Activated CD8-positive, alpha-beta memory T cell treated with anti-CD3 and anti-CD28 coated beads, Interleukin-2, amount 50 U/mL, for 48 hours (primary cell): ENCODE measurements at regions not wholly inside any gene's neighbourhood (a gene's known extent, or its start where the extent isn't known, plus 50 kb on each side); places are given as distances from the start of the nearest gene placed in this dataset.

Experiments used
- DNase-seq: peaks from one replicate; pipeline ENCODE4 v3.0.0-alpha.2; 2020

DNA sequence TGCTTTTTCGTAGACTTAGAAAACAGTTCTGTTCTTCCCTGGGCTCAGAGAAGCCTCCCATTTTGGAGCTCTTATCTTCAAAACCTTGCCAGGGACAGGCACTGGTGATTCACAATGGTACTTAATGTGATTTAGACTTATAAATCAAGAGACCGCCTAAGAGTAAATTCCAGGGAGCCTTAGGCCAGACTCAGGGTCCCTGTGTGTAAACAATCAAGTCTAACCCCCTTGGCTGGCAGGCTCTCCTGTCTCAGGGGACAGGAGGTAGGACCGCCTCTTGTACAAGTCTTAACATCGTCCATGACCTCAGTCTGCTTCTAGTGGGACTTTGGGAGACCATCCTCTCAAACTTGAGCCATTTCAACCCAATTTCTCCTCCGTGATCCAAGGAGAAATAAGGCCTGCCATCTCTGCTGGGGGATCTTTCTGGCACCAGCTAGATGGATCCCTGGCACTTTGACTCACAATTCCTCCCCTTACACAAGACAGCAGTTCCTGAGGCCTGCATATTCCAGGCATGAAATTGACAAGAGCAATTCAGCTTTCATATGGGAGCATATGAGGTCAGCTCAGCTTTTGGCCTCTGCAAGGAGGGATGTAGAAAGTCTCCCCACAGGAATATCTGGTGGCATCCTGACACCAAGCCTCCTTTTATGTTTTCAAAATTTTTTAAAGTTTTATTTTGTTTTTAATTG lies 487.0 kb downstream of the TNS1 start:
- DNase-seq: no peak

DNA sequence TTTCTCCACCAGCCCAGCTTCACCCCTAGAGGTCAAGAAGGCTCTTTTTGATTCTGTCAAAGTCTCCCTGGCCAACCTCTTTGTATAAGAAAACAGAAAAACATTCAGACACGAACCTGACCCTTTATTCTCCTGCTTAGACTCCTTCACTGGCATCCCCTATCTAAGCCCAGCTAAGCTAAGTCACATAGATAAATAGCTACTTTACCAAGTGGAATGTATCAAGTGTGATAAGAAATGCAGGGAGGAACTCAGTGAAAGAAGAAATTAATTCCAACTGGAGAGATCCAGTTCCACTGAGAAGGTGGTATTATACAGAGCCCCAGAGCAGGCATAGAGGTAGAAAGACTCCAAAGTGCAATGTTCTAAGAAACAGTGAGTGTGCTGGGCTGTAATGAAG lies 489.5 kb downstream of the TNS1 start:
- DNase-seq: no peak

DNA sequence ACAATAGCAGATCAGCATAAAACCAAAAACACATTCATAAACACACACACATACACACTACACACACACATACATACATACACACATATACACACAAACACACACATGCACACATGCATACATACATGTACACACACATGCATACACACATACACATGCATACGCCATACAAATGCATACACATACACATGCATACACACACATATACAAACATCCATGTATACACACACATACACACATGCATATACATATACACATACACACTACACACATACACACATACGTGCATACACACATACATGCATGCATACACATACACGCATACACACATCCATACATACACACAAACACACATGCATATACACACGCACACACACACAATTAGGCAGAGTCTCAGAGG lies 490.1 kb downstream of the TNS1 start:
- DNase-seq: no peak

DNA sequence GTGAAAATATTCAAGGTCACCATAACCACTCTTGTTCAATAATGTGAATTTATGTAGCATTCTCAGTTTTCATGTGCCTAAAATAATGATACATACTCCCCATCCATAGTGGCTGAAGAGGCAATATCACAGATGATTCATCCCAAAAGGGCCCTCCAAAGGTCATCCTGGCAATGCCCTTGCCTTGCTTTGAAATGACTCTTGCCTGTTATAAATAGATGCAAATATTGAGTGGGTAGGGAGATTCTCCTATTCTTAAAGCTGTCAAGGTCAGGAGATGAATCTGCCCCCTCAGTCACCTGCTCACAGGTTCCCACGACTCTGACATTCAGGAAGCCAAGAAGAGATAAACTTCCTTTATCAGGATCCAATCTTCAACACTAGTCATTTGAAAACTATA lies 490.5 kb downstream of the TNS1 start:
- DNase-seq: no peak

DNA sequence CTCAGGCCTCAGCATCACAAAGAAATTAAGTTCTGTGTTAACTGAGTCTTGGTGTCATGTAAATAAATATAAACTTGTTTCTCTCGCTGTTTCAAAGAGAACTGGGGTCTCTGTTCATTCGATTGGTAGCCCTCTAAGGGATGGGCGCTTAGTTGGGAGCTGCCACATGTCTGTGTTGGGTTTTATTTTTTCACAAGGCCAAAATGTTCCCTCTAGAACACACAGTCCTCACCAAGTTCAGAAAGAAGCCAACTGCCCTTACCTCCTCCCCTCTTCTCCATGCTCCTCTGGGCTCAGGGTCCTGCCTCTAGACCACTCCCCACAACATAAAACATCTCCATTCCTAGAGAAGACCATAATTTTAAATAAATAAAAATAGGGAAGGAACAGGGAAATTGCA lies 490.9 kb downstream of the TNS1 start:
- no peak for DNase-seq

DNA sequence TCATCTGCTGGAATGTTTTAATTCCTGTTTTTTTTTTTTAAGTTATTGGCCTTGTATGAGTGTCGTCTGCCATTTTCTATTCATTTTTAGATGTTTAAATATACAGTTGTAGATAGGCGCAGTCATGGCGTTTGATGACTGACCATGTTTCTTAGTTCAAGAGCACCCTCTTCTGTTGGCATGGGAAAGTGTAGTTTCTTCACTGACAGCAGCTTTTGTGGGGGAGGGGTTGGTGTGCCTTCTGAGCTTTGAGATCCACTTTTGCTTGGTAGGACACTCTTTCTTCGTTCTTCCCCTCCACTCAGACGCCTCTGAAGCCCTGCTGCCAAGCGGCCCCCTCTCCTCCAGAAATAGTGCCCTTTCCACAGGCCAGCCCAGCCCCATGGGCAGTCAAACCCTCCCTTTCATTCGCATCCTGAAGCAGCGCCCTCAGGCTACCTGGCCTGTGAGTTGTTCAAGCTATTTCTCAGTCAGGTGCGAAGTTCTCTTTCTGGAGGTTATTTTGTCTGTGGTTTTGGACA lies 492.0 kb downstream of the TNS1 start:
- peak; percentile 54 for DNase-seq

DNA sequence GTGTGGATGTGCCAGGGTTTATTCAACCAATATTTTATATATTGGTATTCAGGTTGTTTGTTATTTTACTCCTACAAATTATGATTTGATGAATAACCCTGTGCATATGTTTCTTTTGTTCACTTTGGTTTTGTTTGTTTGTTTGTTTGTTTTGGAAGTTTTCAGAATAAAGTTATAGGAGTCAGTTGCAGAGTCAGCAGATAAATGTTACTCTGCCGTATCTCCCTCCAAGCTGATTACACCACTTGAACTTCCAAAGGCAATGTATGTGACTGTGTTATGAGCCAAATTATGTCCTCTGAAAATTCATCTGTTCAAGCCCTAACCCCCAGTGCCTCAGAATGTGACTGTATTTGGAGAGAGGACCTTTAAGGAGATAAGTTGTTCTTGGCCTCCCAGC lies 497.5 kb downstream of the TNS1 start:
- no peak for DNase-seq

DNA sequence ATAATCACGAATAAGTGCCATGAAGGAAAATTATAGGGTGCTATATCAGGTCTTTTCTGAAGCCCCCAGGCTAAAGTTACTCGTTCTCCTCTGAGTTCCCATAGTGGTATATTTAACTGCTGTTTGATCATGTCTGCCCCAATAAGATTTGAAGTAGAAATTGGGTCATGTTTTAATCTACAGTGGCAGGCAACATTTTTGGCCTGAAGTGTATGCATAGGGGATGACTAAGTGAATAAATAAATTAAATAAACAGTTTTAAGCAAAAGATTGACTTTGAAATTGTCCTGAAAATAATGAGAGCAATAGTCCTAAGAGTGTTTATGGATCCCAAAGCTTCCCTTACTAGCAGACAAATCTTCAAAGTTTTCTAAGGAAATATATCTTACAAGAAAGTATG lies 500.9 kb downstream of the TNS1 start:
- DNase-seq: no peak

DNA sequence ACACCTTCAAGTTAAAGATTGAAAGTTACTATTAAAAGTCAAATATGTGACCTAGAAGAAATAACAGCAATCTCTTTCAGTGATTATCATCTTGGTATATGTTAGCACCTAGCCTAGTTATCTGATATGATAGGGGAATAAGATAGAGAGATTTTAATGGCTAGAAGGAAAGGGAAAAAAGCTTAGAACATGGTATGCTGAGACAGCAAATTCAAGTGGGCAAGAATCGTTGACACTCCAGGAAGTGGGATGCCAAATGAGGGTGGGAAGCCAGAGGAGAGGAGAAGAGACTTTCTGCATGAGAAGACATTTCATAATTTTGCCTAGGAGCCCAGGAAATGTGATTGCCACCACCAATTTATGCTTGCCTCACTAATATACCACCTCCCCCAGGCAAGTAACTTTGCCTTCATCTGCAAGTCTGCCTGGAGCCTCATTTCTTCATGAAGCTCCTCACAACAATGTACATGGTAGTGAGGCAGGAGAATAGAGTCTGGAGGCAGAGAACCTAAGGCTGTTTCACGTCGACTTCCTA lies 504.9 kb downstream of the TNS1 start:
- no peak for DNase-seq

DNA sequence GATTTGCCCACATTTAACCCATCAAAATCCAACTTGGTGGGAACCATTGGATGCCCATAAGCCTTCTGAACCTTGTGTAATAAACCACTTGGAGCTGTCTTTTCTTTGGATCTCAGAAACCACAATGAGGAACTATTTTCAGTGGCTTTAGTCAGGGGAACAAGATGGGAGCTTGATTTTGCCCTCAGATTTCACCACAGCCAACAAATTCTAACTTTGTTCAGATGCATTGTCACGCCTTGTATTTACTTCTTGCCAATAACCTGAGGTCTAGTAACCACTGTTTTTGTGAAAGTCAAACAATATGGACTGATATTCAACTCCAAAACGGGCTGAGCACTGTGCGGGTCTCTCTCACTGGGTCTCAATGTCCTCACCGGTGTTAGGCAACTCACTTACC lies 508.2 kb downstream of the TNS1 start:
- no peak for DNase-seq

DNA sequence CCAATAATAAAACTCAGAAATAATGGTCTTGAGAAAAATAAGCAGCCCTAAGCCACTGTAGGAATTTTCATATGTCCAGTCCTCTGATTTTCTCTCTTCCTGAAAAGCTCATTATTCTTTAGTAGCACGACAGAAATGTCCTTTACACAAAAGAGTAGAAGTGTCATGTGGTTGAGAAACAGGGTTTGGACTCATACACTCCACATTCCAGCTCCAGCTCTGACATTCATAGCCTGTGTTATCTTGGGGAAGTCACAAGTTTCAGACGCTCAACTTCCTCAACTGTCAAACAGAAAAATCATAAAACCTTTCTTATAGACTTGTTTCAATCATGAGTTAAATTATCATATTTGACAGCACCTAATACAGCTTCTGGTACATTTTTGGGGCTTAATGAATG lies 511.5 kb downstream of the TNS1 start:
- no peak for DNase-seq

DNA sequence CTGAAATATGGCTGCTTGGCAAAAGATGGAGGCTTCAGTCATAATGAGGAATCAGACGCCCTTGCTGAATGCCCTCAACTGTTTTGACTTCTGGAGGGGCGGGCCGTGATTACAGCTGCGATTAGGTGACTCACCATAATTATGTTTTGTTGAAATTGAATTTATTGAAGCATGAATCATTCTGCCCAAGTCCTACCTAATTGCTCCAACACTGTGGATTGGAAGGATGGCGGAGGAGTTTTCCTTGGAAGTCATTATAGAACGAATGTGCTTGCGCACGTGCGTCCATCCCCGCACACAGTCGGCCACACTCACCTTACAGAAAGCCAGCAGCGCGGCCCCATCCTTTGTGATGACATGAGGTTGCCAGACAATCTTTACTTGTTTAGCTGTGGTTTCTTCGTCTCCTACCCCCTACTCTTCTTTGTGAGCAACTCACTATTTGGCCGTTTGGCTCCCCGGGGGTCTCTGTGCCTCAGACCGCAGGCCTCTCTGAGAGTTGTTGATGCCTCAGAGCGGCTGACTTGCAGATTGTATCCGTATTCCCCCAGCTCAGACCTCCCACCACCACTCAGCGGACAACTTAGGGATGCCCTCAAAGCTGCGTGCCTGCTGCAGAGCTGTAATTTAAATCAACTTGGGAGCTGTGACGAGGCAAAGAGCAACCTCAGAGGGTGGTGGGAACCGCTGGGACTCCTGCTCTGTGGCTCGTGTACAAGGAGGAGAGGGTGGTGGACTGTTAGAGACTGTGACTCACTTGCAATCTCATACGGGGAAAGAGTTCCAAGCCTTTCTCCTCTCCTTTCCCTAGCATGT lies 513.4 kb downstream of the TNS1 start:
- no peak for DNase-seq

DNA sequence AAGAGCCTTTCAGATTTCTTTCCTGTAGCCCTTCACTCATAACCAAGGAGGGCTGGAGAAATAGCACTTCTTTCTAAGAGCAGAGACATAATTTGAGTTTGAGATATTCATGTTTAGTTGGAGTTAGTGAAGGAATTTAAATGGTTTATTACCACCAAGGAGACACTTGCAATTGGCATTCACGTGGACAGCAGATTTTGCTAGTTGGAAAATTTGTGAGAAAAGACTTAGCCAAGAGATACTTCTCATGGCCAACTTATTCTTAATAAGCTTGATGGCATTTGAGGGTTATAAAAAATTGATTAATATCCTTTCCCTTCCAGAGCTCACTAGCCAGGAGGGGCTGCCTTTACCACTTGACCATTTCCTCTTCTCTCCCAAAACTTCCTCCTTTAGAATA lies 518.7 kb downstream of the TNS1 start:
- no peak for DNase-seq

DNA sequence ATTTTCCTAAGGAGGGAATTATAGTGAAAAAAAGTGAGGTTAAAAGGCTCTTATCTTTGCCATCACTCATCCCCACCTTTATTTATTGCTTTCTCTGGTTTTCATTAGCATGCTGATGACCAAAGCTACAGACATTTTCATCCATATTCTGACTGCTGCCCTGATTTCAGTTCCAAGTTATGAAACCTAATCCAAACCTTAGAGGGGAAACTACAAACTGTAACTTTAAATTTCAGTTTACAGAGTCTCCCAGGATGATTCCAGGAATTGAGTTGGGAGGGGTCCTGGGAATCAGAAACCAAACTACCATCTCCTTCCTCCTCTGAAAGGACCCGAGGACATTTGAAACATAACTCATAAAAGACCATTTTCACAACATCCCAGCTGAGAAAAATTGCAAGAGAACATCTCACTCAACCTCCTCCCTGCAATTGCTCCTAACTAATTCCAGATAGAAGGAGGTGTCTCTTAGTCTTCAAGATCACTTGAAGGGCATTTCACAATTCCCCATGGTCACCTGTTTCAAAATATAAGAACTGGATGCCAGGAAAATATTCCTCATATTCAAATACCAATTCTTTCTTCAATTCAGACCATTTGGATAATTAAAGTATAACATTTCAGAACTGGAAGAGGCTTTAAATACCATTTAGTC lies 520.6 kb downstream of the TNS1 start:
- no peak for DNase-seq

DNA sequence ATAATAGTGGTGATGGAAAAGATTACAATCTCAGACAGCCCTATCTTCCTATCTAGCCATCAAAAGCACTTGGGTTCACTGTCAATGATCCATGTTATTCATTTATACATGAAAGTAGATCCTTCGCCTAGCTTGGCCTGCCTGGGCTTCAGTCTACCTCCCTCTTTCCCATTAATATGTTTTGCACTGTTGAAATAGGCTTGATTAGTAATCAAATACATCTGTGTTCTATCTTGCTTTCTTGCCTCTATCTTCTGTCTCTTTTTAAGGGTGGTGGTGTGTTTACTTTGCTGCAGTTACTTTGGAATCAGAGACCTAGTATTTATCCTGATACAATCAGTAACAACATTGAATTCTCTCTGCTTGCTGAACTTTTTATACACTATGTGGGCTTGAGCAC lies 521.2 kb downstream of the TNS1 start:
- no peak for DNase-seq

DNA sequence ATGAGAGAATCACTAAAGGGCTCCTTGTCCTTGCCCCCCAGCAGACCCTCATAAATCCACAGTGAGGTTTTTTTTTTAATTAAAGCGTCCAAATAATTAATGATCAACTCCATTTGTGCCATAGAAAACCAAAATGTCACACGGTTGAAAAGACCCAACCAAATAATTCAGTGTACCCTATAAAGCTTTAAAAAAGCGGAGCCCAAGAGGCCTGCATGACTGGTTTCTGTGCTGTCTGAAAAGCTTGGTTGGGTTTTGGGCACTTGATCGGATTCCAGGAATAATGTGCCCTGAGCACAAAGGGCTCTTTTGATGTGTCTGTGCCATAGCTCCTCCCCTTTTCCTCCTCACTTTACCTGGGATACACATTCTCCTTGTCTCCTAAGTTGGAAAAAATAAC lies 523.2 kb downstream of the TNS1 start:
- no peak for DNase-seq

DNA sequence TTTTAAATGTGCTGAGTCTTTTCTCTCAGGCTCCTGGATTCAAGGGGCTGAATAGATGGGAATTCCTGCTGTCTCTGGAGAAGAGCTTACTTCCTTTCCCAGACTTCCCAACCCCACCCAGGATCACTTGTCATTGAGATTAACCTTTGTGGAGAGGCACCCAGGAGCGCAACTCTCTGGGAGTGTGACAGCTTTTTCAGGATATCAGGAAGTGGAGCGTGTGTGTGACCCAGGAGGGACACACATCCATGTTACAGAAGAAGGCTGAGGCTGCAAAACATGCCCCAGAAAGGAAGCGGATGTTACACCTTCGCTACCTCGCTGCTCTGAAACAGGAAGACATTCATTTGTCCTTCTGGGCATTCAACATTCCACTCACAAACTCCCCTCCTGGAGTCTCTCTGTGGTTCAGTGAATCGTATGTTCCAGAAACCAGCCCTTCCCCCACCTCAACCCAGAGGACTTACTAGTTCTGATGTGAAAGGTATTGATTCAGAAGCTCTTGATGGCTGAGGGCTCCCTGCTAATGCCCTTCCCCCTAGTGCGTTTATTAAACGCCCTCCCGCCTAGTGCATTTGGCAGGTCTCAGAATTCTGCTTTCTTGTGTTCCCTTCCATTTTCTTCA lies 523.9 kb downstream of the TNS1 start:
- DNase-seq: no peak

DNA sequence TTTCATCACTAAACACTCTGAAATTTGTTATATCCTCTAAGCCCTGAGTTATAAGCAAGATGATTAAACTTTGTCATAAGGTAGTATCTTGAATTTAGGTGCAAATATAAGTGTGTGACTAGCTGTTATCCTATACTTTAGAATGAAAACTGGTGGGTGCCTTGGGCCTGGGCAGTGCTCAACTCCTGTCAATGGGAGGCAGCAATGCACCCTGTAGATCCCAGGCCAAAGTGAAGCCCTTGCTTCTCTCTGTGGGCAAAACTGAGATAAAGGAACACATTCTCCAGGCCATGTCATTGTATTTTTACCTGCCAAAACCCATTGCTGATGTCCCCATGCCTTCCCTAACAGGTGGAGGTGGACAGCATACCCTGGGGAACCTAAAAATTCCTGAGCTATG lies 525.2 kb downstream of the TNS1 start:
- DNase-seq: no peak

DNA sequence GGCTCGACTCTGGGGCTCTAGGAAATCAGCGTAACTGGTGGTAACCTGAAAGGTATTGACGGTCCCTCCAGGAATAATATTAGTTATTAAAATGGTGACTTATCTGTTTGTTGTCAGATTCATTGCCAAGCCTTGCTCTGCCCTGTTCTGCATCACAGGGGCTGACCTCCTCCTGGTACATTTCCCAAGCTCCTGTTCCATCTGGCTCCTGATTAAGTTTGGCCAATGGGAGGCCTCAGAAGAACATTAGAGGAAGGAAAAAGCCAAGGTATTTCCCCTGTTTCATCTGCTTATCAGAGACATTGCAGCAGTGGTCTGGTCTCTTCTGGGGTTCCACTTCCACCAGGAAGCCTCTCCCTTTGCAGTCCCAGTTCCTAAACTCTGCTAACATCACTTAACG lies 527.0 kb downstream of the TNS1 start:
- no peak for DNase-seq

DNA sequence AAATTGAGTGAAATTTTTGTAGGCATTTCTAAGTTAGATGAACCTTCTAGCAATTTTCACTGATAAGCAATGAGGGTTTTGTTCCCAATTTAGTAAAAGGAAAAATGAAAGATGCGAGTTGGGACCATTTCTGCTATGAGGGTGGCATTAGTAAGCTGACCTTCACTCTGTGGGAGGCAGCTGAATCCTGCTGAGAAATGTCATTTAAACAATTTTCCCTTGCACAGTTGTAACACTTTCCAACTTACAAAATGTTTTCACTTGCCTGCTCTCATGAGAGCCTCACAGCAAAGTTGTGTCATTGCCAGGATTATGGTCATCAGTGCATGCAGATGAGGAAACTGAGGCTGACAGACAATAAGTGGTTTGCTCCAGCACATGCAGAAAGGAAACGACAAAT lies 527.7 kb downstream of the TNS1 start:
- DNase-seq: no peak

DNA sequence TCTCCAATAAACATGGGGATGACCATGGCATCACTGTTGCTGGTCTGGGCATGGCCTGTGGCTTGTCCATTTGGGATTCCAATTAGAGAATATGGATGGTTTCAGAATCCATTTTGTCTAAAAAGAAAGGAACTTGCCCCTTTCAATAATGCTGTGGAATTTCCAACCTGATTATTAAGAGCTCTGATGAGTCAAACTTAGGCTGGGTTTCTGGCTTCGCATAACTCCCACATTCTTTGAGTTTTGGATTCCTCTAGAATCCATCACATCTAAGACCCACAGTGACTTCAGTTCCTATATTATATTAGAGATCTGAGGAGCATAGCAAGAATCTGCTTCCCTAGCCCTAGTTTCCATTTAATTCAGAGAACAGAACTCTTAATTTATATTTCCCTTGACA lies 531.5 kb downstream of the TNS1 start:
- DNase-seq: no peak

DNA sequence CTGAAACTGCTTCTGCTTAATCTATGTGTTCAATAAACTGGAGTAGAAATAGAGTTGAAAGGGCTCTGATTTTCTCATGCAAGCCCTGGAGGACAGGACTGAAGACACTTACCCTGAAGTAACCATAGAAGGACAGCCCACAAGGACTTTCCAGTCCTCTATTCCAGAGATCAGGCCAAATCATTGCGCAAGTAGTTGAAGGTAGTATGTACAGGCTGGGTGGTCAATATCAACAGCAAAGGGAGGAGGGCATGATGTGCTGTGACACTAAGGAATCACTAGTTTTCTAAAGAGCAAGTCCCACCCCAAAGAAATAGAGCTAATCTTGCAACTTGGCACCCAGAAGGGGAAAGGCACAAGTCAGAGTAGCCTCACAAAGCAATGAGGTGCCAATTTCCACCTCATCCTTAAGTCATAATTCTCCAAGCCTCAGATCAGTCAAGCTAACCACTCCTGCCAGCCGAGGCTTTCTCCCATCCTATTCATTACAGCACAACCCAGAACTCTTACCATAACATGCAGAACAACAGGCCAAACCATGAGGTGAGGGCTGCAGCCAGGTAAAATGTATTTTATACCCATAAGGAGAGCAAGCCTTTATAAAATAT lies 533.5 kb downstream of the TNS1 start:
- DNase-seq: no peak
